Activated CD8-positive, alpha-beta T cell treated with anti-CD3 and anti-CD28 coated beads for 36 hours (primary cell): ENCODE measurements at regions not wholly inside any gene's neighbourhood (a gene's known extent, or its start where the extent isn't known, plus 50 kb on each side); places are given as distances from the start of the nearest gene placed in this dataset.

ENCODE experiments used
- ATAC-seq: fragments of 200-7000 bp; cut with Tn5 transposase; one replicate; pipeline ENCODE4 v1.10.0; 2021; ENCODE audit warnings: mild to moderate bottlenecking, moderate library complexity
- CTCF ChIA-PET: fragments of 350-600 bp; sonication (Branson Sonifier 250); formaldehyde crosslinking; loops from one replicate; lab custom pipeline; 2021; ENCODE audit warnings: antibody characterized with exemption; lab: Charles Lee
- POLR2A ChIA-PET: fragments of 350-600 bp; sonication (Branson Sonifier 250); formaldehyde crosslinking; loops from one replicate; lab custom pipeline; 2021; ENCODE audit warnings: antibody characterized with exemption; lab: Charles Lee
- DNase-seq: peaks from one replicate; pipeline ENCODE4 v3.0.0-alpha.2; 2020
- H3K27ac Mint-ChIP-seq: one replicate; pipeline ENCODE4 v1.8.0; 2021; ENCODE audit warnings: mild to moderate bottlenecking, mixed read lengths
- H3K27me3 Mint-ChIP-seq: one replicate; pipeline ENCODE4 v1.8.0; 2021; ENCODE audit warnings: mixed read lengths
- H3K36me3 Mint-ChIP-seq: one replicate; pipeline ENCODE4 v1.8.0; 2021; ENCODE audit warnings: low read depth, mixed read lengths
- H3K4me1 Mint-ChIP-seq: one replicate; pipeline ENCODE4 v1.8.0; 2021; ENCODE audit warnings: low read depth, mixed read lengths
- H3K4me3 Mint-ChIP-seq: one replicate; pipeline ENCODE4 v1.8.0; 2021; ENCODE audit warnings: mild to moderate bottlenecking, moderate library complexity, mixed read lengths
- H3K9me3 Mint-ChIP-seq: one replicate; pipeline ENCODE4 v1.8.0; 2021; ENCODE audit warnings: mixed read lengths
- CTCF ChIP-seq: fragments of 200-600 bp; IDR thresholded peaks from one replicate; pipeline ENCODE4 v1.8.0; 2022; ENCODE audit warnings: antibody characterized with exemption, mild to moderate bottlenecking
- intact Hi-C: fragments of 100-400 bp; cut with micrococcal nuclease; formaldehyde crosslinking; loops from one replicate; pipeline ENCODE4 v1.10.0; 2022

GRCh38 chr4:130712038-130712437 is 1616.1 kb downstream of the C4orf33 start:
- Mint-ChIP-seq H3K4me3 (no peak overlapping the region), H3K4me1 (no peaks in the 10 kb centered on the region), H3K27me3 (no peaks in the 10 kb centered on the region), H3K9me3 (peaks cover 2% of the 10 kb centered on the region), H3K27ac (no peak overlapping the region), H3K36me3 (no peaks in the 10 kb centered on the region)
- intact Hi-C loops = no loop called here
- ATAC-seq (no peak), DNase-seq (no peak)
- CTCF ChIA-PET = no interaction called here
- TF ChIP-seq CTCF = no peak
- POLR2A ChIA-PET = no interaction called here

GRCh38 chr4:130714006-130714405 is 1618.1 kb downstream of the C4orf33 start:
- no peaks in the 10 kb centered on the region for H3K36me3 Mint-ChIP-seq
- H3K27ac Mint-ChIP-seq = no peak overlapping the region
- no peaks in the 10 kb centered on the region for H3K27me3 Mint-ChIP-seq
- no peak for DNase-seq
- no peak for TF ChIP-seq CTCF
- intact Hi-C loops = no loop called here
- ChIA-PET POLR2A (no interaction called here), CTCF (no interaction called here)
- H3K4me1 Mint-ChIP-seq = no peaks in the 10 kb centered on the region
- peaks cover 2% of the 10 kb centered on the region for H3K9me3 Mint-ChIP-seq
- no peak overlapping the region for H3K4me3 Mint-ChIP-seq
- no peak for ATAC-seq

GRCh38 chr4:130722361-130722760 is 1626.4 kb downstream of the C4orf33 start:
- Mint-ChIP-seq H3K4me1 (no peaks in the 10 kb centered on the region), H3K36me3 (no peaks in the 10 kb centered on the region), H3K27ac (no peak overlapping the region), H3K27me3 (no peaks in the 10 kb centered on the region), H3K4me3 (no peak overlapping the region), H3K9me3 (peaks cover 3% of the 10 kb centered on the region)
- no peak for TF ChIP-seq CTCF
- intact Hi-C loops = no loop called here
- ATAC-seq = no peak
- POLR2A ChIA-PET = no interaction called here
- DNase-seq = no peak
- CTCF ChIA-PET = no interaction called here

- intact Hi-C loops = no loop called here
- H3K4me1 Mint-ChIP-seq = no peaks in the 10 kb centered on the region
- ChIA-PET CTCF (no interaction called here), POLR2A (no interaction called here)
- no peak overlapping the region for H3K4me3 Mint-ChIP-seq
- DNase-seq = no peak
- TF ChIP-seq CTCF = no peak
- H3K9me3 Mint-ChIP-seq = peaks cover 9% of the 10 kb centered on the region
- H3K27ac Mint-ChIP-seq = no peak overlapping the region
- no peaks in the 10 kb centered on the region for H3K36me3 Mint-ChIP-seq
- no peaks in the 10 kb centered on the region for H3K27me3 Mint-ChIP-seq
- no peak for ATAC-seq
These were observed 1640.7 kb downstream of the C4orf33 start for GRCh38 chr4:130736436-130737185.

GRCh38 chr4:130738233-130738632 is 1642.3 kb downstream of the C4orf33 start:
- intact Hi-C loops = no loop called here
- no peak for ATAC-seq
- Mint-ChIP-seq H3K27me3 (no peaks in the 10 kb centered on the region), H3K9me3 (peaks cover 7% of the 10 kb centered on the region), H3K36me3 (no peaks in the 10 kb centered on the region), H3K4me1 (no peaks in the 10 kb centered on the region), H3K4me3 (no peak overlapping the region), H3K27ac (no peak overlapping the region)
- TF ChIP-seq CTCF = no peak
- ChIA-PET CTCF (no interaction called here), POLR2A (no interaction called here)
- no peak for DNase-seq
